GM23338 (cell line): ENCODE measurements at regions not wholly inside any gene's neighbourhood (a gene's known extent, or its start where the extent isn't known, plus 50 kb on each side); places are given as distances from the start of the nearest gene placed in this dataset.

Source experiments
- ATAC-seq: fragments of 200-7000 bp; cut with Tn5 transposase; 3 replicates; pipeline ENCODE4 v1.9.1; 2020
- DNase-seq: peaks from one replicate; pipeline ENCODE4 v3.0.0-alpha.2; 2015; ENCODE audit warnings: low spot score
- H2AFZ ChIP-seq: fragments of 200-600 bp; sonication (generic); 2 replicates; pipeline ENCODE4 v1.8.0; 2016; ENCODE audit warnings: antibody characterized with exemption, mild to moderate bottlenecking, moderate library complexity
- H3F3A ChIP-seq: fragments of 200-600 bp; sonication (generic); replicated peaks from 2 replicates; pipeline ENCODE4 v1.8.0; 2017; ENCODE audit warnings: antibody characterized with exemption, mixed run types, low read depth
- H3K27ac ChIP-seq: fragments of 200-600 bp; sonication (generic); 2 replicates; pipeline ENCODE4 v1.6.1; 2016; ENCODE audit warnings: low read depth
- H3K27me3 ChIP-seq: fragments of 200-600 bp; sonication (generic); 2 replicates; pipeline ENCODE4 v1.8.0; 2016; ENCODE audit warnings: mild to moderate bottlenecking, mixed run types, moderate library complexity; ENCODE audit not compliant: insufficient read depth
- H3K36me3 ChIP-seq: fragments of 200-600 bp; sonication (generic); 2 replicates; pipeline ENCODE4 v1.8.0; 2016; ENCODE audit warnings: mild to moderate bottlenecking; ENCODE audit not compliant: insufficient read depth
- H3K4me1 ChIP-seq: fragments of 200-600 bp; sonication (generic); 2 replicates; pipeline ENCODE4 v1.8.0; 2016; ENCODE audit warnings: mild to moderate bottlenecking, moderate library complexity; ENCODE audit not compliant: insufficient read depth
- H3K4me2 ChIP-seq: fragments of 200-600 bp; sonication (generic); 2 replicates; pipeline ENCODE4 v1.7.1; 2017; ENCODE audit warnings: mixed run types
- H3K4me3 ChIP-seq: fragments of 200-600 bp; sonication (generic); 2 replicates; pipeline ENCODE4 v1.6.1; 2016; ENCODE audit warnings: mixed run types
- H3K79me2 ChIP-seq: fragments of 200-600 bp; sonication (generic); replicated peaks from 2 replicates; pipeline ENCODE4 v1.8.0; 2017; ENCODE audit warnings: mild to moderate bottlenecking; ENCODE audit not compliant: insufficient read depth
- H3K9me2 ChIP-seq: fragments of 200-600 bp; sonication (generic); 2 replicates; pipeline ENCODE4 v1.8.0; 2017; ENCODE audit not compliant: insufficient read depth
- H4K20me1 ChIP-seq: fragments of 200-600 bp; sonication (generic); replicated peaks from 2 replicates; pipeline ENCODE4 v1.8.0; 2017; ENCODE audit warnings: mild to moderate bottlenecking; ENCODE audit not compliant: insufficient read depth
- H3K27ac Mint-ChIP-seq: 2 replicates; pipeline ENCODE4 v1.8.0; 2020; ENCODE audit warnings: inconsistent platforms, mild to moderate bottlenecking, moderate library complexity, mixed read lengths
- H3K27me3 Mint-ChIP-seq: 3 replicates; pipeline ENCODE4 v1.8.0; 2022; ENCODE audit warnings: low read depth, mild to moderate bottlenecking, moderate library complexity, mixed read lengths, inconsistent platforms; ENCODE audit not compliant: insufficient read depth, poor library complexity
- H3K36me3 Mint-ChIP-seq: 3 replicates; pipeline ENCODE4 v1.8.0; 2021; ENCODE audit warnings: low read depth, mild to moderate bottlenecking, inconsistent platforms, moderate library complexity, mixed read lengths
- H3K4me1 Mint-ChIP-seq: 3 replicates; pipeline ENCODE4 v1.8.0; 2020; ENCODE audit warnings: mild to moderate bottlenecking, inconsistent platforms, mixed read lengths
- H3K4me3 Mint-ChIP-seq: 3 replicates; pipeline ENCODE4 v1.8.0; 2021; ENCODE audit warnings: moderate library complexity, mild to moderate bottlenecking, inconsistent platforms, mixed read lengths
- H3K9me3 Mint-ChIP-seq: 3 replicates; pipeline ENCODE4 v1.8.0; 2020; ENCODE audit warnings: moderate library complexity, mild to moderate bottlenecking, inconsistent platforms, mixed read lengths
- CREB1 ChIP-seq: fragments of 250-450 bp; sonication (Bioruptor Pico); IDR thresholded peaks from 2 replicates; pipeline ENCODE4 v1.5.0; 2020; ENCODE audit warnings: low read depth, mild to moderate bottlenecking, moderate library complexity
- EZH2 ChIP-seq: fragments of 200-600 bp; sonication (generic); IDR thresholded peaks from one replicate; pipeline ENCODE4 v1.8.0; 2017; ENCODE audit warnings: antibody characterized with exemption, mild to moderate bottlenecking, low read depth; ENCODE audit not compliant: unreplicated experiment
- EZH2phosphoT487 ChIP-seq: fragments of 200-600 bp; sonication (generic); IDR thresholded peaks from one replicate; pipeline ENCODE4 v1.8.1; 2018; ENCODE audit warnings: antibody characterized with exemption; ENCODE audit not compliant: unreplicated experiment
- JUNB ChIP-seq: IDR thresholded peaks from one replicate; pipeline ENCODE4 v1.6.1; 2016; ENCODE audit warnings: antibody characterized with exemption; ENCODE audit not compliant: unreplicated experiment
- NANOG ChIP-seq: IDR thresholded peaks from 2 replicates; pipeline ENCODE4 v1.6.1; 2016; ENCODE audit warnings: antibody characterized with exemption, borderline replicate concordance
- POLR2AphosphoS5 ChIP-seq: IDR thresholded peaks from 2 replicates; pipeline ENCODE4 v1.6.1; 2016; ENCODE audit warnings: antibody characterized with exemption, low read depth
- STAT1 ChIP-seq: IDR thresholded peaks from one replicate; pipeline ENCODE4 v1.6.1; 2016; ENCODE audit warnings: antibody characterized with exemption; ENCODE audit not compliant: unreplicated experiment
- ZNF114 ChIP-seq: fragments of 250-450 bp; sonication (Bioruptor Pico); IDR thresholded peaks from 2 replicates; pipeline ENCODE4 v1.5.0; 2020; ENCODE audit warnings: mild to moderate bottlenecking, moderate library complexity
- ZNF331 ChIP-seq: fragments of 250-450 bp; sonication (Bioruptor Pico); IDR thresholded peaks from 2 replicates; pipeline ENCODE4 v1.5.0; 2020; ENCODE audit warnings: low read depth, mild to moderate bottlenecking, moderate library complexity
- TF ChIP-seq, protein P1 (sequence below), 2 experiments: fragments of 200-600 bp in 1 of 2; sonication (generic) in 1 of 2; conservative IDR thresholded peaks; 2 replicates each; pipeline versions ENCODE4 v1.5.1 to v1.6.1; 2016 to 2017; ENCODE audit warnings: antibody characterized with exemption in 2 of 2, low read depth in 2 of 2, mild to moderate bottlenecking in 2 of 2, moderate library complexity in 1 of 2
- TF ChIP-seq, protein P2 (sequence below): IDR thresholded peaks from one replicate; pipeline ENCODE4 v1.6.1; 2018; ENCODE audit warnings: antibody characterized with exemption; ENCODE audit not compliant: unreplicated experiment
- TF ChIP-seq, protein P3 (sequence below): fragments of 250-450 bp; sonication (Bioruptor Pico); IDR thresholded peaks from 2 replicates; pipeline ENCODE4 v1.5.0; 2020; ENCODE audit warnings: mild to moderate bottlenecking, moderate library complexity
- TF ChIP-seq, protein P4 (sequence below): IDR thresholded peaks from 2 replicates; pipeline ENCODE4 v1.6.1; 2016; ENCODE audit warnings: antibody characterized with exemption

DNA sequence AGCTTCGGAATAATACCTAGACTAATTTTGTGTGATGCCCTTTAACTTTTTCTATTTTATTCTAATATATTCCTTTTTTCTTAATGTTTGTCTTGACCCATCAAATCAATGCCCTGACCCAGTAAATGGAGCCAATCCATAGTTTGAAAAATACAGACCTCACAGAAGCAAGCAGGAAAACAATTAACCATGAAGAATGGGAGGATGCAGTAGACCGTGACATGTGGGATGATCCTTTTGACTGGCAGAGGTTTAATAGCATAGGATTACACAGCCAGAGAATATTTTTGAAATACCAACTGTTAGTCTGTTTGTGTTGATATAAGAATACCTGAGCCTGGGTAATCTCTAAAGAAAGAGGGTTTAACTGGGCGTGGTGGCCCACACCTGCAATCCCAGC lies 142.6 kb upstream of the NEBL start:
- Mint-ChIP-seq H3K27ac (no peak overlapping the region), H3K4me3 (no peak overlapping the region), H3K27me3 (no peaks in the 10 kb centered on the region)

More for the DNA sequence above, 142.6 kb upstream of the NEBL start:
- Mint-ChIP-seq H3K4me1 (peaks cover 9% of the 10 kb centered on the region; the same call in 2 of the 3 replicates), H3K36me3 (no peaks in the 10 kb centered on the region), H3K9me3 (no peaks in the 10 kb centered on the region)
- 0 out of 2 replicates have a peak, but pooled peaks cover 11% of the 10 kb centered on the region for H3K4me1 ChIP-seq
- H4K20me1 ChIP-seq = no peaks in the 10 kb centered on the region
- no peaks in the 10 kb centered on the region for H3K27me3 ChIP-seq
- no peaks in the 10 kb centered on the region for H3F3A ChIP-seq
- no peaks in the 10 kb centered on the region for H3K79me2 ChIP-seq
- H3K27ac ChIP-seq = no peak overlapping the region
- no peak for ATAC-seq
- TF ChIP-seq JUNB (no peak), ZNF114 (CRISPR knock-in tag) (no peak), STAT1 (no peak), ZNF331 (CRISPR knock-in tag) (no peak), EZH2phosphoT487 (no peak), EZH2 (no peak), NANOG (no peak), CREB1 (CRISPR knock-in tag) (no peak), POLR2AphosphoS5 (no peak)
- TF ChIP-seq, protein P1, sequence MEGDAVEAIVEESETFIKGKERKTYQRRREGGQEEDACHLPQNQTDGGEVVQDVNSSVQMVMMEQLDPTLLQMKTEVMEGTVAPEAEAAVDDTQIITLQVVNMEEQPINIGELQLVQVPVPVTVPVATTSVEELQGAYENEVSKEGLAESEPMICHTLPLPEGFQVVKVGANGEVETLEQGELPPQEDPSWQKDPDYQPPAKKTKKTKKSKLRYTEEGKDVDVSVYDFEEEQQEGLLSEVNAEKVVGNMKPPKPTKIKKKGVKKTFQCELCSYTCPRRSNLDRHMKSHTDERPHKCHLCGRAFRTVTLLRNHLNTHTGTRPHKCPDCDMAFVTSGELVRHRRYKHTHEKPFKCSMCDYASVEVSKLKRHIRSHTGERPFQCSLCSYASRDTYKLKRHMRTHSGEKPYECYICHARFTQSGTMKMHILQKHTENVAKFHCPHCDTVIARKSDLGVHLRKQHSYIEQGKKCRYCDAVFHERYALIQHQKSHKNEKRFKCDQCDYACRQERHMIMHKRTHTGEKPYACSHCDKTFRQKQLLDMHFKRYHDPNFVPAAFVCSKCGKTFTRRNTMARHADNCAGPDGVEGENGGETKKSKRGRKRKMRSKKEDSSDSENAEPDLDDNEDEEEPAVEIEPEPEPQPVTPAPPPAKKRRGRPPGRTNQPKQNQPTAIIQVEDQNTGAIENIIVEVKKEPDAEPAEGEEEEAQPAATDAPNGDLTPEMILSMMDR (conservative IDR thresholded peaks at IDR 0.05; ENCODE audit: low read depth in 2 of 2) = no peak
- TF ChIP-seq, protein P2, sequence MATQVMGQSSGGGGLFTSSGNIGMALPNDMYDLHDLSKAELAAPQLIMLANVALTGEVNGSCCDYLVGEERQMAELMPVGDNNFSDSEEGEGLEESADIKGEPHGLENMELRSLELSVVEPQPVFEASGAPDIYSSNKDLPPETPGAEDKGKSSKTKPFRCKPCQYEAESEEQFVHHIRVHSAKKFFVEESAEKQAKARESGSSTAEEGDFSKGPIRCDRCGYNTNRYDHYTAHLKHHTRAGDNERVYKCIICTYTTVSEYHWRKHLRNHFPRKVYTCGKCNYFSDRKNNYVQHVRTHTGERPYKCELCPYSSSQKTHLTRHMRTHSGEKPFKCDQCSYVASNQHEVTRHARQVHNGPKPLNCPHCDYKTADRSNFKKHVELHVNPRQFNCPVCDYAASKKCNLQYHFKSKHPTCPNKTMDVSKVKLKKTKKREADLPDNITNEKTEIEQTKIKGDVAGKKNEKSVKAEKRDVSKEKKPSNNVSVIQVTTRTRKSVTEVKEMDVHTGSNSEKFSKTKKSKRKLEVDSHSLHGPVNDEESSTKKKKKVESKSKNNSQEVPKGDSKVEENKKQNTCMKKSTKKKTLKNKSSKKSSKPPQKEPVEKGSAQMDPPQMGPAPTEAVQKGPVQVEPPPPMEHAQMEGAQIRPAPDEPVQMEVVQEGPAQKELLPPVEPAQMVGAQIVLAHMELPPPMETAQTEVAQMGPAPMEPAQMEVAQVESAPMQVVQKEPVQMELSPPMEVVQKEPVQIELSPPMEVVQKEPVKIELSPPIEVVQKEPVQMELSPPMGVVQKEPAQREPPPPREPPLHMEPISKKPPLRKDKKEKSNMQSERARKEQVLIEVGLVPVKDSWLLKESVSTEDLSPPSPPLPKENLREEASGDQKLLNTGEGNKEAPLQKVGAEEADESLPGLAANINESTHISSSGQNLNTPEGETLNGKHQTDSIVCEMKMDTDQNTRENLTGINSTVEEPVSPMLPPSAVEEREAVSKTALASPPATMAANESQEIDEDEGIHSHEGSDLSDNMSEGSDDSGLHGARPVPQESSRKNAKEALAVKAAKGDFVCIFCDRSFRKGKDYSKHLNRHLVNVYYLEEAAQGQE = no peak
- TF ChIP-seq, protein P3, sequence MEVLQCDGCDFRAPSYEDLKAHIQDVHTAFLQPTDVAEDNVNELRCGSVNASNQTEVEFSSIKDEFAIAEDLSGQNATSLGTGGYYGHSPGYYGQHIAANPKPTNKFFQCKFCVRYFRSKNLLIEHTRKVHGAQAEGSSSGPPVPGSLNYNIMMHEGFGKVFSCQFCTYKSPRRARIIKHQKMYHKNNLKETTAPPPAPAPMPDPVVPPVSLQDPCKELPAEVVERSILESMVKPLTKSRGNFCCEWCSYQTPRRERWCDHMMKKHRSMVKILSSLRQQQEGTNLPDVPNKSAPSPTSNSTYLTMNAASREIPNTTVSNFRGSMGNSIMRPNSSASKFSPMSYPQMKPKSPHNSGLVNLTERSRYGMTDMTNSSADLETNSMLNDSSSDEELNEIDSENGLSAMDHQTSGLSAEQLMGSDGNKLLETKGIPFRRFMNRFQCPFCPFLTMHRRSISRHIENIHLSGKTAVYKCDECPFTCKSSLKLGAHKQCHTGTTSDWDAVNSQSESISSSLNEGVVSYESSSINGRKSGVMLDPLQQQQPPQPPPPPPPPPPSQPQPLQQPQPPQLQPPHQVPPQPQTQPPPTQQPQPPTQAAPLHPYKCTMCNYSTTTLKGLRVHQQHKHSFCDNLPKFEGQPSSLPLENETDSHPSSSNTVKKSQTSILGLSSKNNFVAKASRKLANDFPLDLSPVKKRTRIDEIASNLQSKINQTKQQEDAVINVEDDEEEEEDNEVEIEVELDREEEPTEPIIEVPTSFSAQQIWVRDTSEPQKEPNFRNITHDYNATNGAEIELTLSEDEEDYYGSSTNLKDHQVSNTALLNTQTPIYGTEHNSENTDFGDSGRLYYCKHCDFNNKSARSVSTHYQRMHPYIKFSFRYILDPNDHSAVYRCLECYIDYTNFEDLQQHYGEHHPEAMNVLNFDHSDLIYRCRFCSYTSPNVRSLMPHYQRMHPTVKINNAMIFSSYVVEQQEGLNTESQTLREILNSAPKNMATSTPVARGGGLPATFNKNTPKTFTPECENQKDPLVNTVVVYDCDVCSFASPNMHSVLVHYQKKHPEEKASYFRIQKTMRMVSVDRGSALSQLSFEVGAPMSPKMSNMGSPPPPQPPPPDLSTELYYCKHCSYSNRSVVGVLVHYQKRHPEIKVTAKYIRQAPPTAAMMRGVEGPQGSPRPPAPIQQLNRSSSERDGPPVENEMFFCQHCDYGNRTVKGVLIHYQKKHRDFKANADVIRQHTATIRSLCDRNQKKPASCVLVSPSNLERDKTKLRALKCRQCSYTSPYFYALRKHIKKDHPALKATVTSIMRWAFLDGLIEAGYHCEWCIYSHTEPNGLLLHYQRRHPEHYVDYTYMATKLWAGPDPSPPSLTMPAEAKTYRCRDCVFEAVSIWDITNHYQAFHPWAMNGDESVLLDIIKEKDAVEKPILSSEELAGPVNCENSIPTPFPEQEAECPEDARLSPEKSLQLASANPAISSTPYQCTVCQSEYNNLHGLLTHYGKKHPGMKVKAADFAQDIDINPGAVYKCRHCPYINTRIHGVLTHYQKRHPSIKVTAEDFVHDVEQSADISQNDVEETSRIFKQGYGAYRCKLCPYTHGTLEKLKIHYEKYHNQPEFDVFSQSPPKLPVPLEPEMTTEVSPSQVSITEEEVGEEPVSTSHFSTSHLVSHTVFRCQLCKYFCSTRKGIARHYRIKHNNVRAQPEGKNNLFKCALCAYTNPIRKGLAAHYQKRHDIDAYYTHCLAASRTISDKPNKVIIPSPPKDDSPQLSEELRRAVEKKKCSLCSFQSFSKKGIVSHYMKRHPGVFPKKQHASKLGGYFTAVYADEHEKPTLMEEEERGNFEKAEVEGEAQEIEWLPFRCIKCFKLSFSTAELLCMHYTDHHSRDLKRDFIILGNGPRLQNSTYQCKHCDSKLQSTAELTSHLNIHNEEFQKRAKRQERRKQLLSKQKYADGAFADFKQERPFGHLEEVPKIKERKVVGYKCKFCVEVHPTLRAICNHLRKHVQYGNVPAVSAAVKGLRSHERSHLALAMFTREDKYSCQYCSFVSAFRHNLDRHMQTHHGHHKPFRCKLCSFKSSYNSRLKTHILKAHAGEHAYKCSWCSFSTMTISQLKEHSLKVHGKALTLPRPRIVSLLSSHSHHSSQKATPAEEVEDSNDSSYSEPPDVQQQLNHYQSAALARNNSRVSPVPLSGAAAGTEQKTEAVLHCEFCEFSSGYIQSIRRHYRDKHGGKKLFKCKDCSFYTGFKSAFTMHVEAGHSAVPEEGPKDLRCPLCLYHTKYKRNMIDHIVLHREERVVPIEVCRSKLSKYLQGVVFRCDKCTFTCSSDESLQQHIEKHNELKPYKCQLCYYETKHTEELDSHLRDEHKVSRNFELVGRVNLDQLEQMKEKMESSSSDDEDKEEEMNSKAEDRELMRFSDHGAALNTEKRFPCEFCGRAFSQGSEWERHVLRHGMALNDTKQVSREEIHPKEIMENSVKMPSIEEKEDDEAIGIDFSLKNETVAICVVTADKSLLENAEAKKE (CRISPR knock-in tag) = no peak
- TF ChIP-seq, protein P4, sequence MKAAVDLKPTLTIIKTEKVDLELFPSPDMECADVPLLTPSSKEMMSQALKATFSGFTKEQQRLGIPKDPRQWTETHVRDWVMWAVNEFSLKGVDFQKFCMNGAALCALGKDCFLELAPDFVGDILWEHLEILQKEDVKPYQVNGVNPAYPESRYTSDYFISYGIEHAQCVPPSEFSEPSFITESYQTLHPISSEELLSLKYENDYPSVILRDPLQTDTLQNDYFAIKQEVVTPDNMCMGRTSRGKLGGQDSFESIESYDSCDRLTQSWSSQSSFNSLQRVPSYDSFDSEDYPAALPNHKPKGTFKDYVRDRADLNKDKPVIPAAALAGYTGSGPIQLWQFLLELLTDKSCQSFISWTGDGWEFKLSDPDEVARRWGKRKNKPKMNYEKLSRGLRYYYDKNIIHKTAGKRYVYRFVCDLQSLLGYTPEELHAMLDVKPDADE = no peak
- no peak overlapping the region for H3K4me3 ChIP-seq
- no peaks in the 10 kb centered on the region for H3K9me2 ChIP-seq
- DNase-seq = no peak
- H3K36me3 ChIP-seq = no peaks in the 10 kb centered on the region
- no peak overlapping the region for H2AFZ ChIP-seq
- H3K4me2 ChIP-seq = no peak overlapping the region
